GM18873 (cell line): ENCODE measurements at regions not wholly inside any gene's neighbourhood (a gene's known extent, or its start where the extent isn't known, plus 50 kb on each side); places are given as distances from the start of the nearest gene placed in this dataset.
"Not testable (repeated sequence)": the region's sequence is repeated elsewhere in the genome, so short reads cannot be mapped to it uniquely, and the experiment has no call there.

ENCODE experiments used
- ATAC-seq: cut with Tn5 transposase; IDR thresholded peaks from one replicate; pipeline ENCODE4 v1.9.1; 2021; ENCODE audit warnings: mild to moderate bottlenecking, moderate library complexity, moderate number of reproducible peaks; ENCODE audit not compliant: unreplicated experiment, low FRiP score

DNA sequence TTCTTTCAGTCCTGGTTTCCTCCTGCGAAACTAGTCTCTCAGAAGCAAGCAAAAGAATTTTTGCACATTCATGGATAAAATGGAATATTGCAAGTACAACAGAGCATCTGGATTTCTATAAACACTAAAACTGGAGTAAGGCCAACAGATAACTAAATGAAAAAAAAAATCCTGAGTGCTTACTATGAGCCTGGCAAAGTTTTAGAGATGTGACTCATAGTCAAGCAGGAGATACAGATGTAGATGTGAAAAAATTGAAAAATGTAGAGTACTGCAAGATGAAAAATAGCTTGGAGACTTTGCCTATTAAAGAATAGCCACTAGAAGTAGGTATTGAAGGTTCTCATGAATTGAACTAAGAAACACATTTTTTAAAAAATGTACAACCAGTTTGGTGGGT, 397.4 kb downstream of the OTOL1 start:
- ATAC-seq = no peak

DNA sequence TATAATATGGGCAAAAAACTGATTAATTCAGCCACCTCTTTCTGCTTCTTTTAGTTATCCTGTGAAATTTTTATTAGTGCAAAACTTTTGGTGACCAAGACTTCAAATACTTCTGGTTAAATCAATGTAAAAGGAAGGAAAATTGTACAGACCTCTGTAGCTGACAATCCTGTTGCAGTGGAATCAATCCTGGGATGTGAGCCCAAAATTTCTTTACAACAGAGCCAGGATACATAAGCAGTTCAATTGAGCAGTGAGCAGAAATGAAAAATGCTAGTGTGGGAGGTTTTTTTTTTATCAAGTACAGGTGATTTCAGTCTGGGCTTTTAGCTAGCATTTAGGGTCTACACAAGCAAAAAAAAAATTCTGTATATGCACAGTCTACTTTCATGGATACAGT, 398.0 kb downstream of the OTOL1 start:
- no peak for ATAC-seq

DNA sequence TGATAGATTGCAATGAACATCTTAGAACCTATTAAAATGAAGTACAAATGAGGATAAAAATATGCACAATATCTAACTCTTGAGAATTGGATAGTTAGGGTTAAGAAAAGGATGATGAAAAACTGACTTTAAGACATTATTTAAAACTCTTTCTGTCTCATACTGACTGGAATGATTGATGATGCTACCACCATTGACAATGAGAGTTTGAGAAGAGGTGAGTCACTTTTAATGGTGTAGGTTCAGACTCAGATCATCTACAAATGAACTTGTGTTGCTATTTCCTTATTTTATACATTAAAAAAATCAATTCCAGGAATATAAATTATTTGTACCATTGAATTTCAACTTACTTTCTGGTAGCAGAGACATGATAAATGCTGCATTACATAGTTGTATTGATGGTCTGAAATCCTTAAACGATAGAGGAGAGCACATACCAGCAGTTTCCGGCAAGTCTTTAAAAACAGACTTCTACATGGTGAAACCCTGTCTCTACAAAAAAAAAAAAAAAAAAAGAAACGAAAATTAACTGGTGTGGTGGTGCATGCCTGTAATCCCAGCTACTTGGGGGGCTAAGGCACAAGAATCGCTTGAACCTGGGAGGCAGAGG, 409.0 kb downstream of the OTOL1 start:
- no peak for ATAC-seq

DNA sequence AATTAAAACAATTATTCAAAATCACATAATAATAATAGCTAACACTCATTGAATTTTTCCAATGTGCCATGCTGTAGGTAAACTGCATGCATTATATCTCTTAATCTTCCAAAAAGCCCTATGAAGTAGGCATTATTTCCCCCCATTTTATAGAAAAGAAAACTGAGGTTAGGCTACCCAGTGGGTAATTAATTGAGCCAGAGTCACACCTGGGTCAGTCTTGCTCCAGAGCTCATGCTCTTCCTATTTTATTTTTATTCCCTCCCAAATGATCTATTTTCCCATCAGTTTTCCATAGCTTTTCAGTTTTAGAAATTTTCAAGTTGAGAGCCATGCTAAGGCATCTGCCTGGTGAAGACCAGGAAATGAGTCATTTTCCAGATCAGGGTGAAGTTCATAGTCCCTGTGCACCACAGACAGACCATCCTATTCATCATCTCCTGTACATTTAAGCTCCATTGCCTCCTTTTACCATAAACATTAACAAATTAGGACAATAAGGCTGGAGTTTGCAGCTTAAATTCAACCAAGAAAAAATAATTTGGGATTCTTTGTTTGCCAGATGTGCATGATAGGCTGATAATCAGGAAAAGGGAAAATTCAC, 417.3 kb downstream of the OTOL1 start:
- no peak for ATAC-seq

DNA sequence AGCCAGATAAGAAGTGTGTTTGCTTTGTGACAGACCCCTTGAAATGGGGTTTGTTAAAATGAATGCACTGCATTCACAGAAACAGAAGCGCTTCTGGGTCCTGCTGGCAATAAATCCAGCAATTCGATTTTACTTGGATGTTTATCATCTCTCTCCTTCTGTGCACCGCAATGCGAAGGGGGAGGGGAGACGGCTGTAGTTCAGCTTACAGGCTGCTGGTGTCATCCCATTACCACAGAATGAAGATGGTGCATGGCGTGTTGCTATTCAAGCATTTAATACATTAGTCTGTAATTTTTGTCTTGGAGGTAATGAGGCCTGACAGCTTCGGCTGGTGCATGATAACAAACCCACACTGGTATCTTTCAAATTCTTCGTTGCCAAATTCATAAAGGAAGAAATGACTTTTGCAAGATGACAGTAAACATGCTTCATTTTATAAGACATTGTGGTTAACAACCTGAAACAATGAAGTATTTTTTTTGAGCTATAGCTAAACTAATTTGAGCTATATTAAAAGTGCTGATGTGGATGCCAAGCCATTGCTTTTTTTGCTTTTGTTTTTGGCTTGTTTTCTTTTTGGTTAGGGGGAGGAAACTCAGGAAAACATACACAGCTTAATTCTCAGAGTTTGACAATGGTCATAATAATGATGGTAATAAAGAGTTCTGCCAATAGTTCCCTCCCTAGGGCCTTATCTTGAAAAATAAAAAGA, 418.3 kb downstream of the OTOL1 start:
- ATAC-seq = no peak

DNA sequence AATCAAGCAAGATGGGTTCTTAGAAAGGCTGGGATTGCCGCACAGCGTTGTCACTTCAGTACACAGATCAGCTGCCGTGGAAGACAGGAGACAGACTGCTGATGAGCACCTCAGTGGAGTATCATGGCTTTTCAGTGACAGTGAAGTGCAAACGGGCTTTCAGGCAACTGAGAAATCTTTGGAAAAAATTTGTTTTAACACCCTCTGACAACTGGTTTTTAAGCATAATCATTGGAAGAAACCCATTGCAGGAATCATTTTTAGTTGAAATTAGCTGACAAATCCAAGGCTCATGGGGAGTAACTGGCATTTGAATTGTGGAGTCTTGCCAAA, 418.8 kb downstream of the OTOL1 start:
- ATAC-seq = no peak

DNA sequence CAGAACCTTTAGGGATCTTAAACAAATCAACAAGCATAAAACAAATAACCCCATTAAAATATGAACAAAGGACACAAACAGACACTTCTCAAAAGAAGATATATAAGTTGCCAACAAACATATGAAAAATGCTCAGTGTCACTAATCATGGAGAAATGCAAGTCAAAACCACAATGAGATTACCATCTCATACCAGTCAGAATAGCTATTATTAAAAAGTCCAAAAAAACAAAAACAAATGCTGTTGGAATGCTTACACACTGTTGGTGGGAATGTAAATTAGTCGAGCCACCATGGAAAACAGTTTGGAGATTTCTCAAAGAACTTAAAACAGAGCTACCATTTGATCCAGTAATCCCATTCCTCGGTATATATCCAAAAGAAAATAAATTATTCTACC, 423.6 kb downstream of the OTOL1 start:
- no peak for ATAC-seq

DNA sequence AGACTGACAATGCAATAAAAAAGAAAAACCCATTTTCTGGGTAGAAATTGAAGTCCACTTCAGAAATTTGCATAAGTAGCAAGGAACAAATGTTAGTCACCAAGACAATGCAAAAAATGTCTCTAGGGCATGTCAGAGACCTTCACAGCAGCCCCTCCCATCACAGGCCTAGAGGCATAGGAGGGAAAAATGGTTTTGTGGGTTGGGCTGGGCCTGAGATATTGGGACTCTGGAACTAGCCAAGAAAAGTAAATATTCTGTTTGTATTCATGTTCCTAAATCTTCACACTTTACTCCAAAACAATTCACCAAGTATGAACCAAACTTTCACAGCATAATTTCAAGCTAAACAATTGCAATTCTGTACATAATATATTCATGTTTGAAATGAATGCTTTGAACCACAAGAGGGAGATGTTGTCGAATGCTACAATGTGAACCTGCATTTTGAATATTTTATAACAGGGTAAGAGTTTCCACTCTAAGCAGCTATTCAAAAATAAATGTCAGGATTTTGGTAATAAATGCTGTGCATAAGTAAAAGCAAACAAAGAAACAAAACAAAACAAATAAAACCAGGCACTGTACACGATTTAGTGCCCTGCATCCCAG, 429.2 kb downstream of the OTOL1 start:
- no peak for ATAC-seq

DNA sequence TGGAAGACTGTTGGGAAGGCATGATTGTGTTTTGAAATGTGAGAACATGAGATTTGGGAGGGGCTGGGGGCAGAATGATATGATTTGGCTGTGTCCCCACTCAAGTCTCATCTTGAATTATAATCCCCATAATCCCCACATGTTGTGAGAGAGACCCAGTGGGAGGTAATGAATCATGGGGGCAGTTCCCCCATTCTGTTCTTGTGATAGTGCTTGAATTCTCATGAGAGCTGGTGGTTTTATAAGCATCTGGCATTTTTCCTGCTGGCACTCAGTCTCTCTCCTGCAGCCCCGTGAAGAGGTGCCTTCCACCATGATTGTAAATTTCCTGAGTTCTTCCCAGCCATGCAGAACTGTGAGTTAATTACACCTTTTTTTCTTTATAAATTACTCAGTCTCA, 430.5 kb downstream of the OTOL1 start:
- no peak for ATAC-seq

DNA sequence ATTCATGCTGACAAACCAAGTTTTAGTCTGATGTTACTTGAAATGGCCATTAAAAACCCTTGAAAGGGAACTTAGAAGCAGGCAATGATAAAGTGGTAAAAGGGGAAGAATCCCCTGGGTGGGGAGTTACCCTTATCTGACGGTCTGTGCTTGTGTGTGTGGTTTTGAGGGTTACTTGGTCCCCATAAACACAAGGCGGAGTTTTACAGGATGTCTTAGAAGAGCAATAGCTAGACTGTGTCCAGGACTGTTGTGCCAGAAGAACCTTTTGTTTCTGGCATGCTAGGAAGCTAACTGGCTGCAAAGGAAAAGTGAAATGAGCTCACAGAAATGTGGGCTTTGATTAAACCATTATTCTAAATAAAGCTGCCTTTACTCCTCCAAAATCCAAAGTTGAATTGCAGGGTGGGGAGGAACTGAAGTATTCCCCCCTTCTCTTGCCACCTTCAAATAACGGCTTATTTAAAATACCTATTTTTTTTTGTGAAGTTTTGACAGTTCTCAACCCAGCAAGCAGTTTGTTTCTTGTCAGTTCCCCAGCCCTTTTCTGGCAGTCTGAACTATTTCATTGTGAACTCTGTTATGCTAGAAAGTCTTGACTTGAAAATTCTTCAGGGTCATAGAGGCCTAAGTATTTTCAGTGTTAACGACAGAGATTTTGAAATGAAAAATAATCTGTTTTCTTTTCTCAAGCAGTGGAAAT, 443.5 kb downstream of the OTOL1 start:
- no peak for ATAC-seq

DNA sequence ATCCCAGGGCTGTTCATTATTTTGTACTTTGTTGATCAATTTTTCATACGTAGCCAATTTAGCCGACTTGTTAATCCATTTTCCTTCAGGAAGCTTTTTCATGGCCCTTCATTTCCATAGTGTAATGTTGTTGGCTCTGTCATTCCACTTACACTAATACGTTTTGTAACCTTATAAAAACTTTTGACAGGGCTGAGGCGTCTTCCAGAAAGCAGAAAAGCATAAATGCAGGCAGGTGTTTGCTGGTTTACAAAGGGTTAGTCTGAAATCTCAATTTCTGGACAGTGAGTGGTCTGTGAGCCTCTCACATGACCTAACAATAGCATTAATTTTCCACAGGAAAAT, 444.0 kb downstream of the OTOL1 start:
- ATAC-seq = no peak

DNA sequence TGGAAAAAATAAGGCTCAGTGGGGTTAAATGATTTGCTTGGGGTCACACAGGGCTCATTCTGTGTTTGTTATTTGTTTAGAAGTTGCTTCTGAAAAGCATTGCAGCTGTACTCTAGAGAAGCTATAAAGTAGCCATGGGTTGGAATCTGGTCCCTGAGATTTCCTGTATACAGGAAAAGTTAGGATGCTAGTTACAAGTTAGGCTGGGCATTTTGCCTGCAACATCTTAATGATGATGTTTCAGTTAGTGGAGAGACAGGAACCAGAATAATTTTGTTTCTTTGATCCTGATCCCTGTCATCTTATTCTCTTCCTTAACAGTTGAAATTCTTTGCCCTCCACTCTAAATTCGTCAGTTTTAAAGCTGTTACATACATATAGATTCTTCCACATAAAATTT, 445.3 kb downstream of the OTOL1 start:
- no peak for ATAC-seq

DNA sequence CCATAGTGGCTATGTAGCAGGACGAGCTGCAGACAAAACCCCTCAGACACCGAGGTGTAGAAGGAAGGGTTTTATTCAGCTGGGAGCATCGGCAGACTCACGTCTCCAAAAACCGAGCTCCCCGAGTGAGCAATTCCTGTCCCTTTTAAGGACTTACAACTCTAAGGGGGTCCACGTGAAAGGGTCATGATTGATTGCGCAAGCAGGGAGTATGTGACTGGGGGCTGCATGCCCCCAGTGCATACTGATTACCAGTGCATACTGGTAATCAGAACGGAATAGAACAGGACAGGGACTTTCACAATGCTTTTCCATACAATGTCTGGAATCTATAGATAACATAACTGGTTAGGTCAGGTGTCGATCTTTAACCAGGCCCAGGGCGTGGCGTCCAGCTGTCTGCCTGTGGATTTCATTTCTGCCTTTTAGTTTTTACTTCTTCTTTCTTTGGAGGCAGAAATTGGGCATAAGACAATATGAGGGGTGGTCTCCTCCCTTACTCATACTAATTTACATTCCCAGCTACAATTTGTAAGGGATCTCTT, 447.3 kb downstream of the OTOL1 start:
- ATAC-seq = not testable (repeated sequence)

DNA sequence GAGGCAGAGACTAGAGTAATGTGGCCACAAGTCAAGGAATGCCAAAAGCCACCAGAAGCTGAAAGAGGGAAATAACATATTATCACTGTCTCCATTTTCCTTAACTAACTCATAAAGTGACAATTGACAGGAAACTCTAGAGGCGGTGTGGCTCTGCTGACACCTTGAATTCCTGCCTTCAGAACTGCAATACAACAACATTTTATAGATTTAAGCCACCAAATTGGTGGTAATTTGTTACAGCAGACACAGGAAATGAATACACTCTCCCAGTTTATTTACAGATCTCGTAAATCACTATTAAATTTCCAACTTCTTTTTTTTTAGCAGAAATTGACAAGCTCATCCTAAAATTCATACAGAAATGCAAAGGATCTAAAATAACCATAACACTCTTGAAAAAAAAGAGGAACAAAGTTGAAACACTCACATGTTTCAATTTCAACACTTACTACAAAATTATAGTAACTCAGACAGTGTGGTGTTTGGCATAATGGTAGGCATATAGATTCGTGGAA, 449.9 kb downstream of the OTOL1 start:
- ATAC-seq = no peak

DNA sequence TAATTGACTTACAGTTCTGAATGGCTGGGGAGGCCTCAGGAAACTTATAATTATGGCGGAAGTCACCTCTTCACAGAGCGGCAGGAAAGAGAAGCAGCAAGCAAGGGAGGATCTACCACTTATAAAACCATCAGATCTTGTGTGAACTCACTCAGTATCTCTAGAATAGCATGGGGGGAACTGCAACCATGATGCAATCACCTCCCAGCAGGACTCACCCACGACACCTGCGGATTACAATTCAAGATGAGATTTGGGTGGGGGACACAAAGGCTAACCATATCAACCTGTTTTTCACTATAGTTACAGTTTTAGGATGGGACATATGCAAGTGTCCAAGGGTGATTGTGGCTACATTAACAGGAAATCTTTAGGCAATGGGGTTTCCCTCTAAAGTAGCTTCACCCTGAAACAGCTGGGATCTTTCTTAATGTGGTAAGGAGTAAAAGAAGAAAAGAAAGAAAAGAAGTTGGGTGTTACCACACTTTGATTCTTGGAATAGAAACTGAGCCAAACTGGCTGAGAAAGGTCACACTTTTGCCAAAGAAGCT, 453.8 kb downstream of the OTOL1 start:
- no peak for ATAC-seq

DNA sequence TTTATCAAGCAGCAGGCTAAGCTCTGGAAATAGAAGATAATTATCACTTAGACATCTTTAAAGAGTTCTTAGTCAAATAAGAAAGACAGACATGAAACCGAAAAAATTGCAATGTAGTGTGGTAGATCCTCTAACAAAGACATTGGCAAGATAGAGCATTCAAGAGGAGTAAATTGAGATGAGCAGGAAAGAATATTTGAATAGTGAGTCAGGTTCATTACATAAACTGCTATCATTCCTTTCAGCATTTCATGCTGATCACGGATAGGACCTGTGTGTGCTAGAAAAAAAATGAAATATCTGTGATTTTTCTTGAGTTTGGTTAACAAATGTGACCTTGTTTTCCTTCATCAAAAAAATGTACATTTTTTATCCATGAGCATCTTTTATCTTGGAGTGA, 460.9 kb downstream of the OTOL1 start:
- ATAC-seq = no peak

DNA sequence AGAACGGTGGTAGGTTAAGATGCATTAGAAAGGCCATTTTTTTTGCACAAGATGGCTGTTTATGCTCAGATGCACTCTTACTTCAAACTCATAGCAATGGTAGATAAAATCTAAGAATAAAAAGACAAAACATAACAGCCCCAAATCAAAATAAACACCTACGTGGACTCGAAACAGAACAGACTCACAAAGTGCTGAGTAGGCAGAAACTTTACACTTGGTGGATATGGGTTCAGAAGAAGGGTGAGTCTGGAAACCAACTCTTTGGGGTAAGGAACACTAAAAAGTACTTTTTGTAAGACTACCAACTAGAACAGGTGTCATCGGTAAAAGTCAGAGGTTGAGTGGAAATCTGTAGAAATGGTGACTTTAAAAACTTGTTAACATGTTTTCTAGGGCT, 468.2 kb downstream of the OTOL1 start:
- no peak for ATAC-seq

DNA sequence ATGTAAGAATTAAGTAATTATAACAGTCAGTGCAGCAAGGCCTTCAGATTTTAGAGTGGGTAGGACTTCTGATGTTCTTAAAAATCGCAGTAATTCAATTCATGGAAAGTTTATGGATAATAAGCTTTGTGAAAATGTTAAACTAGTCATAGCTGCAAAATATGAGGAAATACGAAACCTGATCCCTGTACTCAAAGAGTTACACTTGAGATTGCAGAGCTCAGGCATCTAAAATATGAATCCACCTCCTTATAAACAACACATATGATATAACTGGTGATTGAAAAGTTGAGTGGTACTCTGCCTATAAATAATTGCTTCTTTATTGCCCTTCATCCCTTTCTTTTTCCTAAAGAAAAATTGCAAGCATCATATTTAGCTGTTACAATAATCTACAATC, 473.3 kb downstream of the OTOL1 start:
- no peak for ATAC-seq

DNA sequence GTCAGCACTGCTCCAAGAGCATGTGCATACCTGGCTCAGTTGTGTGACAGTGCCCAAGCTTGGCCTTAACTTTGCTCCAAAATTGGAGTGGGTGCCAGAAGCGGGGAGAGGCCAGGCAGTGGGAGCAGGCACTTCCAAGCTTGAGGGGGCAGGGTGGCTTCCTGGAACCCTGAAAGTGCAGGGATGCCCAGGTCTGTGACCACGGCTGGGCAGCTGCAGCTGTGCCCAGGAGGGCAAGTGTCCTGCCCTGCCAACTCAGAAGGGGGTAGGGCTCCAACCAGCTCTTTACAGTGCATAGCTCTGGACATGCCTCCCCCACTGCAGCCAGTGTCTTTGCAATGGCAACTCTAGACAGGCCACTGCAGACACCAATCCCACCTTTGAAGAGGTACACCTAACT, 478.6 kb downstream of the OTOL1 start:
- no peak for ATAC-seq

DNA sequence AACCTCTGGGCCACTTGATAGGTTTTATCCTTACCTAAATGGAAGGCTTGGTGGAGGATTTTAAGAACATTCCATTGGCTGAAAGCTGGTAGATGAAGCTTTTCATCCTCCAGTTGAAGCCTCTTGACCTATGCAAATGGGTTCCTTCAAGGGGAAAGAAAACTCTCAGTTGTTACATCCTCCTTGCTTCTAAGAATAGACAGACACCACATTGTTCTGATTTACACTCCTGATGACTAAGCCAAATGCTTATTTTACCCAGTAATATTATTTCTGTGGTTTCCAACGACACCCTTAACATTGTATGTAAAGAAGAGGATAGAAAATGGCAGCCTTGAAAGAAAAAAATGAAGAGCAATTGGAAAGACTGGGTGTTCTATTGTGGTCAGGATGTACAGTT, 480.5 kb downstream of the OTOL1 start:
- ATAC-seq = no peak

DNA sequence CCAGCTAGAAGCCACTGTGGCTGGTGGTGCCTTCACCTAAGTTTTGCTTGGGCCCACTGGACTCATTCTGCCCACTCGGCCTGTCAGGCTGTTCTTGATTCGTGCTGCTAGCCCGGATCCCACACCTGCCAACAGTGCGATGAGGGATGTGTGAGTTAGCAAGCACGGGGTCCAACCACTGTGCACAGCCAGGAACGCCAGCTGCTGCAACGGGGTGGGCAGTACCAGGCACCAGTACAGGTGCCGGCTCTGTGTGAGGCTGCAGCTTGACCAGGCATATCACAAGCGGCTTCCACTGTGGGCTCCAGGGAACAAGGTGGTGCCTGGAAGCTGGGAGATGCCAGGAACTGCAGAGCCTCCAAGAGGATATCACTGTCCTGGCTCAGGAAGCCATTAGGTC, 481.2 kb downstream of the OTOL1 start:
- ATAC-seq = no peak
